ENCODE measurements at regions not wholly inside any gene's neighbourhood (a gene's known extent, or its start where the extent isn't known, plus 50 kb on each side); places are given as distances from the start of the nearest gene placed in this dataset.

- no peak for DNase-seq (ENCODE audit: low read depth in 2 of 2, low spot score in 1 of 2)
These were observed 271.3 kb upstream of the TMPO start for GRCh38 chr12:98244136-98244535.

- no peak for DNase-seq (ENCODE audit: low read depth in 2 of 2, low spot score in 1 of 2)
These were observed 262.0 kb upstream of the TMPO start for GRCh38 chr12:98253207-98254037.

- no peak for DNase-seq (ENCODE audit: low read depth in 2 of 2, low spot score in 1 of 2)
These were observed 258.6 kb upstream of the TMPO start for GRCh38 chr12:98256830-98257229.

- no peak for DNase-seq (ENCODE audit: low read depth in 2 of 2, low spot score in 1 of 2)
These were observed 255.7 kb upstream of the TMPO start for GRCh38 chr12:98259693-98260092.

GRCh38 chr12:98260276-98260675 is 255.1 kb upstream of the TMPO start:
- no peak for DNase-seq (ENCODE audit: low read depth in 2 of 2, low spot score in 1 of 2)

- no peak for DNase-seq (ENCODE audit: low read depth in 2 of 2, low spot score in 1 of 2)
These were observed 252.5 kb upstream of the TMPO start for GRCh38 chr12:98262902-98263301.

- DNase-seq (ENCODE audit: low read depth in 2 of 2, low spot score in 1 of 2) = no peak
These were observed 240.8 kb upstream of the TMPO start for GRCh38 chr12:98274430-98275130.

GRCh38 chr12:98275131-98275475 is 240.3 kb upstream of the TMPO start:
- no peak for DNase-seq (ENCODE audit: low read depth in 2 of 2, low spot score in 1 of 2)

- no peak for DNase-seq (ENCODE audit: low read depth in 2 of 2, low spot score in 1 of 2)
These were observed 235.2 kb upstream of the TMPO start for GRCh38 chr12:98280152-98280551.

- no peak for DNase-seq (ENCODE audit: low read depth in 2 of 2, low spot score in 1 of 2)
These were observed 234.8 kb upstream of the TMPO start for GRCh38 chr12:98280621-98281020.

GRCh38 chr12:98291828-98292227 is 223.6 kb upstream of the TMPO start:
- no peak for DNase-seq (ENCODE audit: low read depth in 2 of 2, low spot score in 1 of 2)

- no peak for DNase-seq (ENCODE audit: low read depth in 2 of 2, low spot score in 1 of 2)
These were observed 221.2 kb upstream of the TMPO start for GRCh38 chr12:98294051-98294805.

- no peak for DNase-seq (ENCODE audit: low read depth in 2 of 2, low spot score in 1 of 2)
These were observed 219.7 kb upstream of the TMPO start for GRCh38 chr12:98295681-98296080.

GRCh38 chr12:98296462-98297079 is 218.8 kb upstream of the TMPO start:
- DNase-seq (ENCODE audit: low read depth in 2 of 2, low spot score in 1 of 2) = no peak

GRCh38 chr12:98297538-98297937 is 217.9 kb upstream of the TMPO start:
- no peak for DNase-seq (ENCODE audit: low read depth in 2 of 2, low spot score in 1 of 2)

GRCh38 chr12:98308141-98308540 is 207.2 kb upstream of the TMPO start:
- DNase-seq (ENCODE audit: low read depth in 2 of 2, low spot score in 1 of 2) = no peak

GRCh38 chr12:98317939-98318899 is 197.2 kb upstream of the TMPO start:
- no peak for DNase-seq (ENCODE audit: low read depth in 2 of 2, low spot score in 1 of 2)

- no peak for DNase-seq (ENCODE audit: low read depth in 2 of 2, low spot score in 1 of 2)
These were observed 195.5 kb upstream of the TMPO start for GRCh38 chr12:98319716-98320425.

- no peak for DNase-seq (ENCODE audit: low read depth in 2 of 2, low spot score in 1 of 2)
These were observed 190.4 kb upstream of the TMPO start for GRCh38 chr12:98325003-98325402.

- no peak for DNase-seq (ENCODE audit: low read depth in 2 of 2, low spot score in 1 of 2)
These were observed 186.9 kb upstream of the TMPO start for GRCh38 chr12:98328467-98328866.
